ENCODE measurements at regions not wholly inside any gene's neighbourhood (a gene's known extent, or its start where the extent isn't known, plus 50 kb on each side); places are given as distances from the start of the nearest gene placed in this dataset.
"Not testable (repeated sequence)": the region's sequence is repeated elsewhere in the genome, so short reads cannot be mapped to it uniquely, and the experiment has no call there.

- DNase-seq = no peak
- no peak for ATAC-seq
- intact Hi-C loops (cut with micrococcal nuclease) = no loop called here
These were observed 1184.9 kb downstream of the HACE1 start for GRCh38 chr6:103674790-103675189.

GRCh38 chr6:103672169-103672568 lies 1187.5 kb downstream of the HACE1 start:
- no peak for ATAC-seq
- intact Hi-C loops (cut with micrococcal nuclease) = no loop called here
- no peak for DNase-seq

- no peak for DNase-seq
- intact Hi-C loops (cut with micrococcal nuclease) = no loop called here
- no peak for ATAC-seq
These were observed 1230.1 kb downstream of the HACE1 start for GRCh38 chr6:103629613-103630012.

GRCh38 chr6:103617642-103618041 lies 1242.1 kb downstream of the HACE1 start:
- ATAC-seq (no peak), DNase-seq (no peak)
- intact Hi-C loops (cut with micrococcal nuclease) = no loop called here

- intact Hi-C loops (cut with micrococcal nuclease) = no loop called here
- ATAC-seq (no peak), DNase-seq (no peak)
These were observed 1272.0 kb downstream of the HACE1 start for GRCh38 chr6:103587722-103588121.

GRCh38 chr6:103578115-103578514 lies 1281.6 kb downstream of the HACE1 start:
- DNase-seq (no peak), ATAC-seq (no peak)

GRCh38 chr6:103570431-103570830 lies 1289.3 kb downstream of the HACE1 start:
- no peak for DNase-seq
- intact Hi-C loops (cut with micrococcal nuclease) = no loop called here
- ATAC-seq = no peak

More at GRCh38 chr6:103578115-103578514, 1281.6 kb downstream of the HACE1 start:
- intact Hi-C loops (cut with micrococcal nuclease) = no loop called here

- DNase-seq = no peak
- intact Hi-C loops (cut with micrococcal nuclease) = no loop called here
- no peak for ATAC-seq
These were observed 1304.8 kb downstream of the HACE1 start for GRCh38 chr6:103554911-103555310.

GRCh38 chr6:103538381-103538780 lies 1321.3 kb downstream of the HACE1 start:
- intact Hi-C loops (cut with micrococcal nuclease) = no loop called here
- ATAC-seq (no peak), DNase-seq (no peak)

GRCh38 chr6:103534814-103535213 lies 1324.9 kb downstream of the HACE1 start:
- intact Hi-C loops (cut with micrococcal nuclease) = no loop called here
- DNase-seq (no peak), ATAC-seq (no peak)

GRCh38 chr6:103534095-103534494 lies 1325.6 kb downstream of the HACE1 start:
- ATAC-seq (no peak), DNase-seq (no peak)
- intact Hi-C loops (cut with micrococcal nuclease) = no loop called here

- DNase-seq (no peak), ATAC-seq (no peak)
- intact Hi-C loops (cut with micrococcal nuclease) = no loop called here
These were observed 1337.7 kb downstream of the HACE1 start for GRCh38 chr6:103522045-103522444.

- DNase-seq (no peak), ATAC-seq (no peak)
- intact Hi-C loops (cut with micrococcal nuclease) = no loop called here
These were observed 1343.4 kb downstream of the HACE1 start for GRCh38 chr6:103516336-103516735.

- DNase-seq (no peak), ATAC-seq (no peak)
These were observed 1352.7 kb downstream of the HACE1 start for GRCh38 chr6:103507052-103507451.

GRCh38 chr6:103505155-103505518 lies 1354.6 kb downstream of the HACE1 start:
- no peak for ATAC-seq
- intact Hi-C loops (cut with micrococcal nuclease) = no loop called here
- no peak for DNase-seq

More at GRCh38 chr6:103507052-103507451, 1352.7 kb downstream of the HACE1 start:
- intact Hi-C loops (cut with micrococcal nuclease) = no loop called here

GRCh38 chr6:103504501-103505154 lies 1355.1 kb downstream of the HACE1 start:
- ATAC-seq (no peak), DNase-seq (no peak)
- intact Hi-C loops (cut with micrococcal nuclease) = no loop called here

GRCh38 chr6:103496588-103496987 lies 1363.1 kb downstream of the HACE1 start:
- intact Hi-C loops (cut with micrococcal nuclease); ATAC-seq; DNase-seq: not testable (repeated sequence)

GRCh38 chr6:103456652-103457051 lies 1403.1 kb downstream of the HACE1 start:
- intact Hi-C loops (cut with micrococcal nuclease) = no loop called here
- DNase-seq = no peak
- ATAC-seq = no peak

GRCh38 chr6:103455275-103455674 lies 1404.4 kb downstream of the HACE1 start:
- ATAC-seq = no peak
- DNase-seq = no peak
- intact Hi-C loops (cut with micrococcal nuclease) = no loop called here

- ATAC-seq (no peak), DNase-seq (no peak)
- intact Hi-C loops (cut with micrococcal nuclease) = no loop called here
These were observed 1450.2 kb downstream of the HACE1 start for GRCh38 chr6:103409475-103409874.

- intact Hi-C loops (cut with micrococcal nuclease) = no loop called here
- ATAC-seq (no peak), DNase-seq (no peak)
These were observed 1454.4 kb downstream of the HACE1 start for GRCh38 chr6:103405321-103405720.

GRCh38 chr6:103404799-103405198 lies 1454.9 kb downstream of the HACE1 start:
- DNase-seq (no peak), ATAC-seq (no peak)
- intact Hi-C loops (cut with micrococcal nuclease) = no loop called here
